ENCODE measurements at regions not wholly inside any gene's neighbourhood (a gene's known extent, or its start where the extent isn't known, plus 50 kb on each side); places are given as distances from the start of the nearest gene placed in this dataset.

DNA sequence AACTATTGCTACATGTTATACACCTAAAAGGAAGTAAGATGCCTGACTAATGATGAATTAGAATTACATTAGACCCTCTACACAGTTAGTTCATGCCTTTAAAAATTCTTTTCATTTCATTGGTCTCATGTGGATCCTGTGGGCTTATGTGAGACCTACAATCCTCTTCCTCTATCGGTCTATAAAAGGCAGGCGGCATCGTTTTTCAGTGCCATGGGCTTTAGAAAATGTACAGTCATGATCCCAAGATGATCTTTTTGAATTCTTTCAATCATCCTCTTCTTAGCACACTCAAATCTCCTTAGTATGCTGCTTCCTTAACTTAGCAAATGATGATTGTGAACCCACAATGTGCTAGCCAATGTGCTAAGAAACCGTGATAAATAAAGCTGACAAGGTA lies 193.9 kb downstream of the ZNF608 start:
- TF ChIP-seq, protein P1, sequence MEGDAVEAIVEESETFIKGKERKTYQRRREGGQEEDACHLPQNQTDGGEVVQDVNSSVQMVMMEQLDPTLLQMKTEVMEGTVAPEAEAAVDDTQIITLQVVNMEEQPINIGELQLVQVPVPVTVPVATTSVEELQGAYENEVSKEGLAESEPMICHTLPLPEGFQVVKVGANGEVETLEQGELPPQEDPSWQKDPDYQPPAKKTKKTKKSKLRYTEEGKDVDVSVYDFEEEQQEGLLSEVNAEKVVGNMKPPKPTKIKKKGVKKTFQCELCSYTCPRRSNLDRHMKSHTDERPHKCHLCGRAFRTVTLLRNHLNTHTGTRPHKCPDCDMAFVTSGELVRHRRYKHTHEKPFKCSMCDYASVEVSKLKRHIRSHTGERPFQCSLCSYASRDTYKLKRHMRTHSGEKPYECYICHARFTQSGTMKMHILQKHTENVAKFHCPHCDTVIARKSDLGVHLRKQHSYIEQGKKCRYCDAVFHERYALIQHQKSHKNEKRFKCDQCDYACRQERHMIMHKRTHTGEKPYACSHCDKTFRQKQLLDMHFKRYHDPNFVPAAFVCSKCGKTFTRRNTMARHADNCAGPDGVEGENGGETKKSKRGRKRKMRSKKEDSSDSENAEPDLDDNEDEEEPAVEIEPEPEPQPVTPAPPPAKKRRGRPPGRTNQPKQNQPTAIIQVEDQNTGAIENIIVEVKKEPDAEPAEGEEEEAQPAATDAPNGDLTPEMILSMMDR (conservative IDR thresholded peaks at IDR 0.05): no peak
- no peak for TF ChIP-seq ZFX (IDR thresholded peaks at IDR 0.05)
